Uterus (tissue), 2 donors: ENCODE measurements at regions not wholly inside any gene's neighbourhood (a gene's known extent, or its start where the extent isn't known, plus 50 kb on each side); places are given as distances from the start of the nearest gene placed in this dataset.

ENCODE experiments used
- CTCF ChIP-seq, 4 experiments: fragments of 200-600 bp in 2 of 4; fragments of 450-650 bp in 2 of 4; sonication (generic) in 2 of 4; IDR thresholded peaks; one replicate each; pipeline ENCODE4 v1.5.1; 2016 to 2019; ENCODE audit warnings: antibody characterized with exemption in 4 of 4, mild to moderate bottlenecking in 2 of 4, moderate library complexity in 1 of 4
- POLR2A ChIP-seq, 2 donors: fragments of 450-650 bp; IDR thresholded peaks; one replicate each; pipeline ENCODE4 v1.6.1; 2016; ENCODE audit warnings: antibody characterized with exemption in 2 of 2, mild to moderate bottlenecking in 1 of 2, moderate library complexity in 1 of 2

- TF ChIP-seq POLR2A (IDR thresholded peaks at IDR 0.05) (no peak), CTCF (IDR thresholded peaks at IDR 0.05) (no peak)
These were observed 239.1 kb upstream of the CNTNAP4 start for GRCh38 chr16:76038097-76038496.
